NCI-H146 treated with DMSO at 0.1 percent for 48 hours (cell line): ENCODE measurements at regions not wholly inside any gene's neighbourhood (a gene's known extent, or its start where the extent isn't known, plus 50 kb on each side); places are given as distances from the start of the nearest gene placed in this dataset.
"Not testable (repeated sequence)": the region's sequence is repeated elsewhere in the genome, so short reads cannot be mapped to it uniquely, and the experiment has no call there.

Experiments
- DNase-seq: peaks from one replicate; lab custom pipeline; 2025; ENCODE audit not compliant: unreplicated experiment; lab: John Stamatoyannopoulos, UW

DNA sequence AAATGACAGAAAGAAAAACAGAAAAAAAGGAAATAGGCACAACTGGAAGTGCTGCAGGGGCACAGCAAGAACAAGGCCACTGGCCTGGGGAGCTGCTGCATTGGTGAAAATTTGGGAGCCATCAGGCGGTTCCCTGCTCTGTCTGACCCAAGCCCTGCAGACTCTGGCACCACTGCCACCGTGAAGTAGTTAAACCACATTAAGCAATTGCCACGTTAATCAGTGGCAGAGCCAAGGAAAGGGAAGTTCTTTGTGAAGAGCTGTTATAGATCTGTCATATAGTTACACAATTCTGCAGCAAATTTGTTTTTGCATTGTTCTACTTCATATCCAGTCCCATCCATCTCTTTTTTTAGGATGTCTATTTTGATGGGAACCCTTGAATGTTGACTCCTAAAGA, 915.3 kb downstream of the FSCB start:
- DNase-seq, result no peak

DNA sequence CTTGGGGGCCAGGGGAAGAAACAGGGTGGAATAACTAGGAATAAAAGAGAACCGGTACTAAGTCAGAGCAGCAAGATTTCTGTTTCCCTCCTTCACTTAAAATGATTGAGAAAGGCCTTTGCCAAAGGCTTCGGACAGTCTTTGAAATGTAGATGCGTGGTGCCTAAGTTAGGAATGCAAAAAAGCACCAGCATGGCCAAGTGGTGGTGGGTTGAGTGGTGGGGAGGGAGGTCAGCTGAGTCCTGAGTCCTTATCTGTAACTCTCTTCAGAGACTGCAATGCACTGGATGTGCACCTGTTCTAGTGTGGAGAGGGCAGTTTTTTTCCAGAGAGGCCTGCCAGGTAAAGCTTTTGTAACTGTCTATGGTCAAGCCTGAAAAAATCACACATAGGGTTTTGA, 919.9 kb downstream of the FSCB start:
- no peak for DNase-seq

DNA sequence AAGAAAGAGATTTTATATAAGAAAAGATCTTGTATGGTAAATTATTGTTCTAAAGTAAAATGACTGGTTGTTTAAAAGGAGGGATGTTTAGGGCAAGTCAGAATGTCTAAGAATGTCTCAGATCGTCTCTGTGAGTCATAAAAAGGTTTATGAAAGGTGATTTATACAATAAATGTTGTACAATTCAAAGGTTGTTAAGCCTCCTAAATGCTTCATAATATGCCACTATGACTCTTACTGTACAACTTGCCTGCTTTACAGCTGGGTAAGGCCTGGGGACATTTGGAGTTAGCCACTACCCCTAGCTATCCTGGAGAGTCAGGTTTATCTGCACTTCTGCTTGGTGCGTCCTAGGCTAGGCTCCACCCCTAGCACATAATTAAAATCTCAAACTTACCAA, 927.4 kb downstream of the FSCB start:
- DNase-seq, result no peak

DNA sequence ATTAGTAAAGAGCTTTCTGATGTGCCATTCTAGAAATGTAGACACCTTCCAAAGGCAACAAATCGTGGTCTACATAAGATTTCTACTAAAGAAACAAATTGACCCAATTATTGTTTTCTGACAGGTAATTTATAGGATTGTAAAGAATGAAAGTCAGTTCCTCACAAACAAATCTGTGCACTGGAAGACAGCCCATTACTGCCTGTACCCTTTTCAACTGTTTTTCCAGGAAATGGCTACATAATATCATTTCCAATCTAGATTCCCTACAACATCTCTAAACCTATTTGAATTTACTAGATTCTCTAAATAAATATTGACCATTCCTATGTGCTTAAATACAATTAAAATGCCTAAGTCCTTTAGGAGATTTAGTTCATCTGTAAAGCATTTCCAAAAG, 939.1 kb downstream of the FSCB start:
- DNase-seq, result no peak

DNA sequence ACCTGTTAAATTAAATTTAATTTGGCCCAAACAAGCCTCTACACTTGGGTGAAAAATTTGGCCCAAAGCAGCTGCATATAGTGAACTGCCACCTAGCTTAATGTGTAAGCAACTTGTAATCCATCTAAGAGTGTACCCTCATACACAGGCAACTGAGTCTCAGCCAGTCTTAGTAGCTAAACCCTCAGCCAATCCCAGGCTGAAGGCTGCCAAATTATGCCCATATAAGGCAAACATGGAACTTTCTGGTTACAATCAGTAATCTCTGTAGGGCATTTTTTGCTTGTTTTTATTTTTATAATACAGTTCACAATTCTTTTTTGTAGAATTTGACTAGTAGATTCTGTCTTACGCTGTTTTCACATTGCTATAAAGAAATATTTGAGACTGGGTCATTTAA, 958.7 kb downstream of the FSCB start:
- DNase-seq, result no peak

DNA sequence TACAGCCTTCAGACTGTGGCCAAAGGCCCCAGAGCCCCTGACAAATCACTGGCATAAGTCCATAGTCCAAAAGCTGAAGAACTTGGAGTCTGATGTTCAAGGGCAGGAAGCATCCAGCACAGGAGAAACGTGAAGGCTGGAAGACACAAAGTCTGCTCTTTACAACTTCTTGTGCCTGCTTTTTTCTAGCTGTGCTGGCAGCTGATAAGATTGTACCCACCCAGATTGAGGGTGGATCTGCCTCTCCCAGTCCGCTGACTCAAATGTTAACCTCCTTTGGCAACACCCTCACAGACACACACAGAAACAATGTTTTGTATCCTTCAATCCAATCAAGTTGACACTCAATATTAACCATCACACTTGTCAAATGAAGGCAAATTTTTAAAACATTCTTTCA, 959.5 kb downstream of the FSCB start:
- not testable (repeated sequence) for DNase-seq

DNA sequence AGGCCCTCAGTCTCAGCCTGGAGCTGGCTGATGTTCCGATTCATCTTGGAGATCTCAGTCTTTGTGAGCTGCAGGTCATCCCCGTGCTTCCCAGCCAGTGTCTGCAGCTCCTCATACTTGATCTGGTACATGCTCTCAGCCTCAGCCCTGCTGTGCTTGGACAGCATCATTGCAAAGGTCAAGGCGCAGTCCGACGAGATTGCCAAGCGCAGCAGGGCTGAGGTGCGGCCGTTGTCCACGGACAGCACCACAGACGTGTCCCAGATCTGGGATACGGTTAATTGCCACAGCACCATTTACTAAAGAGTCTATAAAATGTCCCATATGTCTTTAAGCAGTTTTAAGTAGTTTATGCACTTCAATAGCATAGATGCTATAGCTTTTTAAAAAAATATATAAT, 965.7 kb downstream of the FSCB start:
- no peak for DNase-seq

DNA sequence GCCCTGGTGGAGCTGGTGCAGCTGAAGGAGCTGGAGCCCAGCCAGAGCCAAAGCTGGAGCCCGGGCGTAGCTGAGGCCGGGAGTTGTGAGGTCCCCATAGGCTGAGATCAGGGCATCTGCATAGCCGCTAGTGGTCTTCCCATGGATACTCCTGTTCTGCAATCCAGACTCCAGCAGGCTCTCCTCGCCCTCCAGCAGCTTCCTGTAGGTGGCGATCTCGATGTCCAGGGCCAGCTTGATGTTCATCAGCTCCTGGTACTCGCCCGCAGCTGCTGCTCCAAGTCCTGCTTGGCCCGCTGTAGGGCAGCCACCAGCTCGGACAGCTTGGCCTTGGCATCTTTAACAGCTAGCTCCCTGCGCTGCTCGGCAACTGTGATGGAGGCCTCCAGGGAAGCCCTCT, 966.1 kb downstream of the FSCB start:
- no peak for DNase-seq

DNA sequence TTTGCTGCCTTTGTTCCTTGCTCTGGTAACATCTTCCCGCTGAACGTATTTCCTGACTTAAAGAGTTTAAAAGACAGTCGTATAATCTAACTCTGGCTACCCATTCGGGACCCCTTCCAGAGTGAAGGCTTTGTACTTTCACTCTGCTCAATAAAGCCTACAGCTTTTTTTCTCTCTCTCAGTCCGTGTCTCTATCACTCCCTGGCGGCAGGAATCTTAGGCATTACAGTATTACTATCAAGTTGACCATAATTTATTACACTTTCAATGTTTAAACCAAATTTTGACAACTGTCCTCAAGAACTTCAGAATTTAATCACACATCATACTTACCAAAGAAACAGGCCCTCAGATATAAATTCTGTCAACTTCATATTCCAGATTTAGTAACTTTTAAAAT, 967.9 kb downstream of the FSCB start:
- no peak for DNase-seq

DNA sequence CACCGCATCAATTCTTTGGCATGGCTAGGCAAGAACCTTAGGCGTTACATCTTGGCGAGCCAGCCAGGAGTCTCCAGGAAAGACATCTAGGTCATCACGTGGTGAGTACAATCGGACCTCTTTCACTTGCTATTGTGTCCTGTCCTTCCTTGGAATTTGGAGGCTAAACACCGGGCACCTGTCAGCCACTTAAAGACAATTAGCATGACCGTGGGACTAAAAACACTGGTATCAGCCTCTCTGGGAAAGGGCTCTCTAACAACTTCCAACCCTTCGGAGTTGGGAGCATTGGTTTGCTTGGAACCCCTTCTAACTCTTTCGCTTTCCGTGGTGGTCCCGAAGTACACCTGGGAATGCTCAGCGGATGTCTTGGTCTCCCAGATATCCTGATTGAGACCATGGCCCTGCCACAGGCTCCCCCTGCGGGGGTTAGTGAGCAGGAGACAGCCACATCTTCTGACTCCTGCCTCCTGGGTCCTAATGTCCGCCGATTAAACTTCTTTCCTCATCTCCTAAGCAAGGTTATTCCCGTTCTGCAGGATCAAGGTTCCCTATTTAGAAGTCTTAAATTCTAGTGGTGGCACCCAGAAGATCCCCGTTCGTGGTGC, 971.7 kb downstream of the FSCB start:
- peak; percentile 11 for DNase-seq

DNA sequence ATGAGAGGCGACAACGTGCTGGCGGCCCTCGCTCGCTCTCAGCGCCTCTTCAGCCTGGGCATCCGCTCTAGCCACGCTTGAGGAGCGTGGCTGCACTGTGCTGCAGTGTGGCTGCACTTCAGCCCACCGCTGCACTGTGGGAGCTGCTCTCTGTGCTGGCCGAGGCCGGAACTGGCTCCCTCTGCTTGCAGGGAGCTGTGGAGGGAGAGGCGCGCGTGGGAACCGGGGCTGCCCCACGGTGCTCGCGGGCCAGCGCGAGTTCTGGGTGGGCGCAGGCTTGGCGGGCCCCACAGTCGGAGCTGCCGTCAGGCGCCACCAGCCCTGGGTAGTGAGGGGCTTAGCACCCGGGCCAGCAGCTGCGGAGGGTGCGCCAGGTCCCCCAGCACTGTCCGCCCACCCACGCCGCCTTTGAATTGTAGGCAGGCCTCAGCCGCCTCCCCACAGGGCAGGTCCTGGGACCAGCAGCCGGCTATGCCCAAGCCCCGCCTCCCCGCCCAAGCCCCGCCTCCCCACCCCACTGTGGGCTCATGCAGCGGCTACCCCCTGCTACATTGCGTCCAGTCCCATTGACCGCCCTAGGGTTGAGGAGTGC, 974.2 kb downstream of the FSCB start:
- no peak for DNase-seq

DNA sequence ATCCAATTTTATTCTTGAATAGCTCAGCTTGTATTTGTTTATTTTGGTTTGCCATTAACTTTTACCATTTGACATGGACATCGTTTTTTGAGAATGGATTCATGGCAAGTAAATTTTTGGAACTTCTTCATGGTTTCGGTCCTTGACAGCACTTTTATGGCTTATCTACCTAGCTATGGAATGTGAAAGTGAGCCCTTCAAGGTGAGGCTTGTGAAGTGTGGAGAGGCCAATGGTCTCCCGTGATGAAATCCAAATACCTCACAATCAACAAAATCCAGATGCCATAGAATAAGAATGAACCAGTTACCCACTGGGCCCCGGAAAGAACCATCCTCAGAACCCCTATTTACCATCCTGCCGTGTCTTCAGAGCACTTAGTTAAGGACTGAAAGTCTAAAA, 978.8 kb downstream of the FSCB start:
- no peak for DNase-seq

DNA sequence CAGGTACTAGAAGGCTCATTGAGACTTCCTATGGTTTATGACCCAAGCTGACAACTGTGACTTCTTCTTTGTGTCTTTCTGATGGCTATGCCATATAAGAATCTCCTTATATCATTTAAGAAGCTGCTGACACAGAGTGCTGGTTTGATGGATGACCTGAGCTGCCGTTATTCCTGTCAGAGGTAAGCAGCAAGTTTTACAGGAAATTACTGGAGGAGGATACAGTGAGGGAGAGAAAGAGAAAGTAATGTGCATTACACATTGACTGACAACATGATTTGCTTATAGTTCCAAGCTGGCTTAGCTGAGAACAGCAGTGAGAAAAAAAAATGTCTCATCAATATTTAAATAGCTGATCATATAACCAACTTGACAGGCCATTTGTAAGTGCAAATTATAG, 981.4 kb downstream of the FSCB start:
- DNase-seq, result no peak

DNA sequence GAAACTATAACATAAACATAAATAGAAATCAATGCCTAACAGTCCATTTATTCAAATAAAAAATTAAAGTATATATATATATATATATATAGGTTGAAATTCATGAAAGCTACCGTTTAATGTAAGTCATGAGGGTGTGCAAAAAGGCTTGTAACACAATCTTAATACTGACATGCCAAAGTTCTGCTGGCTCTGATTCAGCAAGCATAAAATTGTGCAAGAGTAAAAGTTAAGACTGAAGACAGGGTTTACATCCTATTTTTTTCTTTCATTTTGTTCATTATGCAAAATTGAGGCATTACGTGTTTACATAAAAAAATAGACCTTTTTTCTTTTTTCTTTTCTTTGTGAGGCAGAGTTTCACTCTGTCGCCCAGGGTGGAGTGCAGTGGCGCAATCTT, 984.2 kb downstream of the FSCB start:
- no peak for DNase-seq

DNA sequence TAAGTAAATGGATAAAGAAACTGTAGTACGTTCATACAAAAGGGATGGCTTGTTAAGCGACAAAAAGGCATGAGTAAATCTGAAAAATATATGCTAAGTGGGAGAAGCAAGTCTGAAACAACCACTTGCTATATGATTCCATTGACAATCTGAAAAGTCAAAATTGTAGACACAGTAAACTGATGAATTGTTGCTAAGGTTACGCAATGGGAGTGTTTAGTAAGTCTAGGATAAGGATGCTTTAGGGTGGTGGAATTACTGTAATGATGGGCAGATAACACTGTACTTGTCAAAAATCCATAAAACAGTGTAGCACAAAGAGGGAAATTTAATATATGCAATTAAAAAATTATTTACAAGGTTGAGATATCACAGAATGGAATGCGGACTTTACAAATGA, 984.9 kb downstream of the FSCB start:
- DNase-seq, result no peak

DNA sequence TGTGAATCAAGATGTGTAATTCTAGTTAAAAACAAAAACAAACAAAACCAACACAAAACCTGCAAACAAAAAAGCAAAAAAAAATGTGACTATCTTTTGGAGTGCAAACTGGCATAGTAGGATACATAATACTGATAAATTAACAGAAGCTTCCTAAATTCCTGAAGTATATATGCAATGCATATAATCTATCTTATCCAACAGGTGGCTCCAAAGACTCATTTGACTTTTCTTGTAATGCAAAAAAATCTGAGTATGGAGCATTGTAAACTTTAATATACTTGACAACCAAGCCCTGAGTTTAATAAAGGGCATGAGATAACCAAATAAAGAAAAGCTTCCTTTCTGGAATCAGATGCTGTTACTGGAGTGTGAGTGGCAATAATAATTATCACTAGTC, 1003.6 kb downstream of the FSCB start:
- DNase-seq, result peak; percentile 34

DNA sequence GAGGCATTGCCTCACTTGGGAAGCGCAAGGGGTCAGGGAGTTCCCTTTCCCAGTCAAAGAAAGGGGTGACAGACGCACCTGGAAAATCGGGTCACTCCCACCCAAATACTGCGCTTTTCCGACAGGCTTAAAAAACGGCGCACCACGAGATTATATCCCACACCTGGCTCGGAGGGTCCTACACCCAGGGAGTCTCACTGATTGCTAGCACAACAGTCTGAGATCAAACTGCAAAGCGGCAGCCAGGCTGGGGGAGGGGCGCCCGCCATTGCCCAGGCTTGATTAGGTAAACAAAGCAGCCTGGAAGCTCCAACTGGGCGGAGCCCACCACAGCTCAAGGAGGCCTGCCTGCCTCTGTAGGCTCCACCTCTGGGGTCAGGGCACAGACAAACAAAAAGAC, 1014.7 kb downstream of the FSCB start:
- DNase-seq, result not testable (repeated sequence)

DNA sequence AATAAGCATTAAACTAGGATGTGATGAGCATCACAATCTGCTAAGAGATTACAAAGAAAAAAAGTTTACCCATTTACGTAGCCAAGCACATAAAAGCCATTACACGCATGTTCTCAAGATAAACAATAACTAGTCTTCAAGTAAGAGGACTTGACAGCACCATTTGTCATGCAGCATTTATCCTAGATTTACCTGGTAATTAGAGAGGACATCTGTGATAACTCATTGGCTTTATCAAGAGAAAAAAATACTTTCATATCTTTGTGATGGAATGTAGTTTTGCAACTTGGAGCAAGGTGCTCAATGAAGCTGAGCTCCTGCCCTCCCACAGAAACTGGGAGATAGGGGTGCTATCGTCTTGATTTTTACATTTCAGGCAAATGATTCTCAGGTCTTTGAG, 1023.7 kb downstream of the FSCB start:
- DNase-seq, result no peak

DNA sequence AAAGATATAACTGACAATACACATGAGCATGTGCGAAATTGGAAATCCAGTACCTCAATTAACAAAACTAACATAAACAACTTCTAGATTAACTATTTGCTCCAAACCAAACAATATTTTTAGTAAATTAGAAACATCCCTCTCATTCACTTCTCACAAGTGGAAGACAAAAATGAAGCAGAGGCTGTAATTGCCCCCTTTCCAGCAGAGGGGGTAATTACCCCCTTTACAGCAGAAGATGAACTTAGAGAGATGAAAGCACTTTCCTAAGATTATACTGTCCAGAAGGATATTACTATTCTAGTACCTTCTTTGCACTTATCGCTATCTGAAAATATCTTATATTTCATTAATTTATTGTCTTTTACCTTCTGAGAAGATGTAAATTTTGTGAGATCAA, 1025.2 kb downstream of the FSCB start:
- no peak for DNase-seq

DNA sequence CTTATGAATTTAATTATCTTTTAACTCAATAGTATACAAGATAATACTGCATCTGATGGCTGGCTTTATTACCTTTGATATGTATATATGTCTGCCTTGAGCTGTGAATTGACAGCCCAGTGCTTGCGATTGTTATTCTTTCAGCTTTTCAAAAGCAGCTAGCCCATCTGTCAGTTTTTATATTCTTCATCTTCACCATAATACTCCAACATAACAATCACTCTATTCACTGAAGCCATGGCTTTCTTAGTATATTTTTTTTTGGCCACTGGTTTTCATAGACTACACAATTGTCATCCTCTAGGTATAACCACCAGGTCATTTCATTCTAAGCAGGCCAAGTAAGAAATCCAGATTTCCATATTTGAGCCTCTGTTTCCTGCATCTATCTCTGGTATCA, 1026.1 kb downstream of the FSCB start:
- DNase-seq, result no peak

DNA sequence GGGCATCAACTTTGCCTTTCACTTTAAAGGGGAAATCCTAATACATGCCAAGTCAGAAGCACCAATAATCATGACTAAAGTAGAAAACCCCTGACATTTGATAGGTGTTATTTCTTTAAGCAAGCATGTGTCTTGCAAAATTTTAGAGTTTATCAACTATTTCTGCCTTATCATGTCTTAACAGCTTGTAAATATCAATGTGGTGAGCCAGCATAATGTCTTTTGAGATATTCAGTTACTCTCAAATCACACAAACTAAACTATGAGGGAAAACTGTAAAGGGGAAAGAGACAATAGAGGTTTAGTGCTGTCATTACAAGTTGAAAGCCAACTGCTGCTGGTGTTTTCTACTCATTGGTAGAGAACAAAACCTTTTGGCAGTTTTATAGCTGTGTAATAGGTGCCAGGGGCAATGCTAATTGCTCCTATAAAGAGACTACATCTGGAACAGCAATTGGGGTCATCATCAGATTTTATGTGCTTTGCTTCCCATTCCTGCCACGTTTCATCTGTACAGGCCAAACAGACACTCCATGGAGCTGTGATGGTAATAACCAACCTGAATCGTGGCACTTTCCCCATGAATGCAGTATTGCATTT, 1027.4 kb downstream of the FSCB start:
- peak; percentile 31 for DNase-seq

DNA sequence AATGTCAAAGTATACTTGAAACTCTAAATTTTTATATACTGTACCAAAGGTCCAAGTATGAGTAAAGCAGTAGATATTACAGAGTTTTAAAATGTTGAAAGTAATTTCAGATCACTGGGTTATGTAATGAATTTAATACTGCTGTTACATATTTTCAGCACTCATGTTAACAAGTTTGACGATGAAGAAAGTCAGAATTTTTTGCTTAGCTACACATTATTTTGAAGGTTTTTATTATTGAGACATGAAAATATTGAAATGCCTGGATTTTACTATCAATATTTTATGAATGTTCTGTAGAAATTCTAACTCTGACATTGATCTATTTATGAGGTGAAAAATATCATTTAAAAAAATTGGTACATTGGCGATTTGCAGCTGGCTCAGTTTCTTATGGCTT, 1030.3 kb downstream of the FSCB start:
- DNase-seq, result no peak

DNA sequence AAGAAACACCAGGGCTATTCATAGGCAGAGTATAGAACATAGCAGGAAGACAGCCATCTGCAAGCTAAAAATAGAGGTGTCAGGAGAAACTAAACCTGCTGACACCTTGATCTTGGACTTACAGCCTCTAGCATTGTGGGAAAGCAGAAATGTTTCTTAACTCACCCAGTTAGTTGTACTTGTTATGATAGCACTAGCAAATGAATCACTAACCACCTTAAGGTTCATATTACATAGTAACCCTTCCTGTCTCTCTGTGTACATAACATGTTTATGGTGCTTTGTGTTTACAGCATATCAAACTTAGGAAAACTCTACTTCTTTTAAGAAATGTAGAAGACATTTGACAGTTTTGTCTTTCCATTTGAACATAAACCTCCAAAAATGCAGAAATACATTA, 1031.3 kb downstream of the FSCB start:
- no peak for DNase-seq
